Esophagus squamous epithelium (tissue), 4 donors: ENCODE measurements at regions not wholly inside any gene's neighbourhood (a gene's known extent, or its start where the extent isn't known, plus 50 kb on each side); places are given as distances from the start of the nearest gene placed in this dataset.

ENCODE experiments used
- CTCF ChIP-seq, 6 experiments: fragments of 450-650 bp in 4 of 6; fragments of 200-600 bp in 2 of 6; sonication (generic) in 2 of 6; IDR thresholded peaks; one replicate each; pipeline ENCODE4 v1.5.1; 2016 to 2019; ENCODE audit warnings: antibody characterized with exemption in 6 of 6, mild to moderate bottlenecking in 4 of 6, moderate library complexity in 4 of 6
- POLR2A ChIP-seq, 4 donors: fragments of 450-650 bp; IDR thresholded peaks; one replicate each; pipeline ENCODE4 v1.6.1; 2017; ENCODE audit warnings: antibody characterized with exemption in 4 of 4, mild to moderate bottlenecking in 4 of 4, moderate library complexity in 3 of 4

- TF ChIP-seq CTCF (IDR thresholded peaks at IDR 0.05) (no peak), POLR2A (IDR thresholded peaks at IDR 0.05) (no peak)
Measured at GRCh38 chr6:119440953-119441352, 91.4 kb upstream of the MAN1A1 start.
